RWPE2 (cell line): ENCODE measurements at regions not wholly inside any gene's neighbourhood (a gene's known extent, or its start where the extent isn't known, plus 50 kb on each side); places are given as distances from the start of the nearest gene placed in this dataset.
A peak's percentile ranks its signal among the peaks of the same experiment; 100 is the strongest.

ENCODE experiments used
- ATAC-seq: fragments of 200-7000 bp; cut with Tn5 transposase; 3 replicates; pipeline ENCODE4 v1.9.1; 2021; ENCODE audit warnings: low read depth
- DNase-seq: peaks from one replicate; pipeline ENCODE4 v3.0.0-alpha.2; 2020; ENCODE audit warnings: low spot score
- H3K27ac ChIP-seq: fragments of 450-650 bp; 2 replicates; pipeline ENCODE4 v1.5.1; 2017; ENCODE audit warnings: mild to moderate bottlenecking; ENCODE audit not compliant: poor library complexity, severe bottlenecking
- H3K27me3 ChIP-seq: fragments of 250-450 bp; sonication (Bioruptor Pico); 2 replicates; pipeline ENCODE4 v1.5.1; 2021; ENCODE audit warnings: mild to moderate bottlenecking, moderate library complexity; ENCODE audit not compliant: insufficient read depth, poor library complexity, severe bottlenecking
- H3K36me3 ChIP-seq: fragments of 250-450 bp; sonication (Bioruptor Pico); 2 replicates; pipeline ENCODE4 v1.5.1; 2020; ENCODE audit warnings: low read depth, mild to moderate bottlenecking, moderate library complexity
- H3K4me1 ChIP-seq: fragments of 250-450 bp; sonication (Bioruptor Pico); 2 replicates; pipeline ENCODE4 v1.5.1; 2021; ENCODE audit warnings: mild to moderate bottlenecking, moderate library complexity; ENCODE audit not compliant: insufficient read depth, poor library complexity, severe bottlenecking
- H3K4me3 ChIP-seq: fragments of 250-450 bp; sonication (Bioruptor Pico); 2 replicates; pipeline ENCODE4 v1.5.1; 2021; ENCODE audit warnings: mild to moderate bottlenecking, moderate library complexity; ENCODE audit not compliant: severe bottlenecking
- H3K9me3 ChIP-seq: fragments of 250-450 bp; sonication (Bioruptor Pico); 2 replicates; pipeline ENCODE4 v1.5.1; 2021; ENCODE audit warnings: mild to moderate bottlenecking, moderate library complexity; ENCODE audit not compliant: severe bottlenecking
- CTCF ChIP-seq: fragments of 450-650 bp; IDR thresholded peaks from one replicate; pipeline ENCODE4 v1.5.1; 2017; ENCODE audit warnings: mild to moderate bottlenecking, moderate library complexity; ENCODE audit not compliant: poor library complexity, severe bottlenecking

GRCh38 chr1:105516068-105516467, 1540.4 kb upstream of the PRMT6 start:
- ATAC-seq: no peak
- Histone ChIP-seq H3K4me1 (no peaks in the 10 kb centered on the region), H3K9me3 (no peaks in the 10 kb centered on the region), H3K27me3 (no peaks in the 10 kb centered on the region), H3K27ac (no peak overlapping the region), H3K36me3 (no peaks in the 10 kb centered on the region), H3K4me3 (no peak overlapping the region)
- no peak for DNase-seq
- no peak for TF ChIP-seq CTCF

GRCh38 chr1:105533996-105534395, 1522.5 kb upstream of the PRMT6 start:
- Histone ChIP-seq H3K4me3 (no peak overlapping the region), H3K4me1 (no peaks in the 10 kb centered on the region), H3K27me3 (no peaks in the 10 kb centered on the region), H3K27ac (no peak overlapping the region), H3K9me3 (no peaks in the 10 kb centered on the region), H3K36me3 (no peaks in the 10 kb centered on the region)
- no peak for ATAC-seq
- DNase-seq: no peak
- TF ChIP-seq CTCF: no peak

GRCh38 chr1:105544475-105544874, 1512.0 kb upstream of the PRMT6 start:
- no peak overlapping the region for H3K4me3 ChIP-seq
- no peaks in the 10 kb centered on the region for H3K36me3 ChIP-seq
- DNase-seq (no peak), ATAC-seq (peak; percentile 53; the same call in 1 of the 3 replicates)
- TF ChIP-seq CTCF: no peak
- H3K27ac ChIP-seq: no peak overlapping the region
- H3K4me1 ChIP-seq: peaks cover 7% of the 10 kb centered on the region
- peaks cover 2% of the 10 kb centered on the region for H3K9me3 ChIP-seq
- no peaks in the 10 kb centered on the region for H3K27me3 ChIP-seq

DNA sequence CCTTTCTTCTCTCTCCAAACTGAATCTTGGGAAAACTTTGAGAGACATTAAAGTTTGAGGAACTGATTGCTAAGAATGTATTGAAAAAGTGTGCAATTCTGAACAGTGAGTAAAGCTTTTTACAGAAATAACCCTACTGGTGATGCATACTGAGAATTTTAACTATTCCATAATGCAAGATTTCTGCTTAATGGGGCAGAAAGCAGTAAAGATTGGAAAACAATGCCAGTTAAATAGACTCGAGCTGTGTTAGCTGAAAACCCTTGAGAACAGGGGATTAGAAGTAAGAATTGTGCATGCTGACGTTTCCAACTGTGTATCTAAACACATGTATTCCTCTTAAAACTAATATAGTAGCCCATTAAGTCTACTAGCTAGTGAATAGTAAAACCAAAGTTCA, 1500.2 kb upstream of the PRMT6 start:
- Histone ChIP-seq H3K9me3 (no peaks in the 10 kb centered on the region), H3K4me1 (no peaks in the 10 kb centered on the region), H3K27ac (no peak overlapping the region), H3K27me3 (no peaks in the 10 kb centered on the region), H3K36me3 (no peaks in the 10 kb centered on the region), H3K4me3 (no peak overlapping the region)
- DNase-seq (no peak), ATAC-seq (no peak)
- TF ChIP-seq CTCF: no peak

GRCh38 chr1:105558023-105558422, 1498.5 kb upstream of the PRMT6 start:
- Histone ChIP-seq H3K9me3 (no peaks in the 10 kb centered on the region), H3K4me1 (no peaks in the 10 kb centered on the region), H3K36me3 (no peaks in the 10 kb centered on the region), H3K4me3 (no peak overlapping the region), H3K27ac (no peak overlapping the region), H3K27me3 (no peaks in the 10 kb centered on the region)
- DNase-seq (no peak), ATAC-seq (no peak)
- no peak for TF ChIP-seq CTCF
